Heart left ventricle (tissue), 16 donors: ENCODE measurements at regions not wholly inside any gene's neighbourhood (a gene's known extent, or its start where the extent isn't known, plus 50 kb on each side); places are given as distances from the start of the nearest gene placed in this dataset.

Experiments used
- ATAC-seq, 4 donors: fragments of 200-7000 bp; cut with Tn5 transposase; one replicate each; pipeline ENCODE4 v1.9.1; 2020 to 2022; ENCODE audit warnings: moderate library complexity in 4 of 4, mild to moderate bottlenecking in 3 of 4, moderate number of reproducible peaks in 1 of 4
- DNase-seq, 5 donors: peaks; one replicate each; pipeline ENCODE4 v3.0.0-alpha.2; 2020
- H3K27ac ChIP-seq, 12 donors: fragments of 200-600 bp; sonication (generic) in 4 of 12; one replicate each; pipeline versions ENCODE4 v1.5.0 to v1.8.0; 2016 to 2022; ENCODE audit warnings: mild to moderate bottlenecking in 2 of 12
- H3K27me3 ChIP-seq, 9 donors: fragments of 200-600 bp; sonication (generic) in 2 of 9; one replicate each; pipeline versions ENCODE4 v1.5.1 to v1.8.0; 2016 to 2022; ENCODE audit warnings: mild to moderate bottlenecking in 3 of 9
- H3K36me3 ChIP-seq, 9 donors: fragments of 200-600 bp; sonication (generic) in 2 of 9; one replicate each; pipeline versions ENCODE4 v1.5.0 to v1.8.0; 2018 to 2022; ENCODE audit warnings: mild to moderate bottlenecking in 2 of 9
- H3K4me1 ChIP-seq, 12 donors: fragments of 200-600 bp; sonication (generic) in 4 of 12; one replicate each; pipeline versions ENCODE4 v1.5.0 to v1.8.0; 2016 to 2022; ENCODE audit warnings: mild to moderate bottlenecking in 3 of 12
- H3K4me3 ChIP-seq, 12 donors: fragments of 200-600 bp; sonication (generic) in 4 of 12; one replicate each; pipeline versions ENCODE4 v1.5.0 to v1.8.0; 2017 to 2022; ENCODE audit warnings: mild to moderate bottlenecking in 9 of 12, moderate library complexity in 4 of 12
- H3K9me3 ChIP-seq, 12 donors: fragments of 200-600 bp; sonication (generic) in 4 of 12; one replicate each; pipeline versions ENCODE4 v1.5.0 to v1.8.0; 2016 to 2022; ENCODE audit warnings: mild to moderate bottlenecking in 1 of 12
- CTCF ChIP-seq, 12 donors: fragments of 200-600 bp; sonication (generic) in 4 of 12; IDR thresholded peaks; one replicate each; pipeline versions ENCODE4 v1.5.0 to v1.8.0; 2018 to 2022; ENCODE audit warnings: antibody characterized with exemption in 12 of 12, mild to moderate bottlenecking in 5 of 12
- POLR2A ChIP-seq, 2 donors: fragments of 450-650 bp; IDR thresholded peaks; one replicate each; pipeline ENCODE4 v1.6.1; 2017; ENCODE audit warnings: antibody characterized with exemption in 2 of 2, mild to moderate bottlenecking in 2 of 2, moderate library complexity in 2 of 2
- WGBS, 4 donors: extraction: QIAGEN DNeasy Blood & Tissue Kit in 2 of 4; methylation state at CpG; one replicate each; pipeline versions ENCODE4 v1.1.5 to v1.1.7; 2013 to 2018; 5-methylcytosine and 5-hydroxymethylcytosine counted together
- intact Hi-C, 10 donors: fragments of 100-400 bp; cut with DNase I; formaldehyde crosslinking; loops; one replicate each; pipeline versions ENCODE4 v1.11.1 to v1.14.2; 2022
- donor health status: ischemic (EF 13 %, LVEDD 7.1; RV severe dilation, severe dysfunction).
- donor health status: healthy with polysubstance abuse.
- donor health status: DM: no; HTN: yes; CAD: no.
- donor health status: DM: no; HTN: no; CAD: no.
- donor health status: ischemic (EF 25% LVEDD 6.9; RV normal size, moderate dysfunction).
- donor health status: ischemic (EF 25% LVEDD 5.7; RV mildly dilated, moderate dysfunction).
- donor health status: healthy.
- donor health status: DM: yes; HTN: yes; CAD: no.
- donor health status: ischemic (EF 35%, LVEDD 5.7; RV mildly dilated, moderate dysfunction).
- donor health status: nonischemic (EF 11% LVEDD 7.7; RV severe dilation, severe dysfunction).
- donor health status: DM: yes; HTN: yes; CAD: no.
- donor health status: PGD.
- donor health status: ischemic (EF 29% LVEDD 5.4; RV normal size, mild dysfunction).
- donor health status: nonischemic (EF 23%, LVEDD 6.1; RV moderate dilation, normal function).

GRCh38 chr1:108042610-108043009 lies 77.6 kb upstream of the VAV3 start:
- Histone ChIP-seq H3K4me3 (no peak overlapping the region), H3K27me3 (no peaks in the 10 kb centered on the region), H3K9me3 (no peaks in the 10 kb centered on the region), H3K27ac (no peak overlapping the region), H3K36me3 (no peaks in the 10 kb centered on the region), H3K4me1 (peaks cover 0 to 39% (median 0%) of the 10 kb centered on the region in 12 donors)
- intact Hi-C loops, result no loop called here
- DNase-seq, result no peak
- WGBS, 4 donors, result 97 to 100% (median 100%) methylated on average over 1 of the region's 1 CpG
- no peak for ATAC-seq
- TF ChIP-seq POLR2A (IDR thresholded peaks at IDR 0.05) (no peak), CTCF (IDR thresholded peaks at IDR 0.05) (no peak)

GRCh38 chr1:108041360-108042142 lies 76.6 kb upstream of the VAV3 start:
- DNase-seq, result no peak
- Histone ChIP-seq H3K36me3 (no peaks in the 10 kb centered on the region), H3K27me3 (no peaks in the 10 kb centered on the region), H3K4me3 (no peak overlapping the region), H3K4me1 (peaks cover 0 to 39% (median 0%) of the 10 kb centered on the region in 12 donors), H3K9me3 (no peaks in the 10 kb centered on the region), H3K27ac (peak overlapping the region in 1 of 12 donors; percentile 61)
- no peak for TF ChIP-seq CTCF (IDR thresholded peaks at IDR 0.05)
- TF ChIP-seq POLR2A (IDR thresholded peaks at IDR 0.05), result no peak
- WGBS, 4 donors, result 63 to 69% (median 68%) methylated on average over 7 of the region's 7 CpGs
- no peak for ATAC-seq
- intact Hi-C loops, result no loop called here

GRCh38 chr1:108038653-108039236 lies 73.8 kb upstream of the VAV3 start:
- TF ChIP-seq POLR2A (IDR thresholded peaks at IDR 0.05) (no peak), CTCF (IDR thresholded peaks at IDR 0.05) (no peak)
- intact Hi-C loops, result no loop called here
- Histone ChIP-seq H3K27me3 (no peaks in the 10 kb centered on the region), H3K36me3 (no peaks in the 10 kb centered on the region), H3K9me3 (no peaks in the 10 kb centered on the region), H3K4me1 (peaks cover 0 to 29% (median 0%) of the 10 kb centered on the region in 12 donors), H3K4me3 (no peak overlapping the region), H3K27ac (peak overlapping the region in 1 of 12 donors; percentile 68)
- ATAC-seq, result no peak
- 81 to 85% (median 83%) methylated on average over 8 of the region's 8 CpGs for WGBS, 4 donors
- no peak for DNase-seq

GRCh38 chr1:108036796-108037562 lies 72.0 kb upstream of the VAV3 start:
- H3K9me3 ChIP-seq, result no peaks in the 10 kb centered on the region
- ATAC-seq, result no peak
- WGBS, 4 donors, result 94 to 97% (median 96%) methylated on average over 3 of the region's 3 CpGs
- H3K4me1 ChIP-seq, result peaks cover 0 to 20% (median 0%) of the 10 kb centered on the region in 12 donors
- H3K27ac ChIP-seq, result no peak overlapping the region
- H3K36me3 ChIP-seq, result no peaks in the 10 kb centered on the region
- no peak for TF ChIP-seq CTCF (IDR thresholded peaks at IDR 0.05)
- TF ChIP-seq POLR2A (IDR thresholded peaks at IDR 0.05), result no peak
- DNase-seq, result no peak
- no peak overlapping the region for H3K4me3 ChIP-seq
- intact Hi-C loops, result no loop called here
- H3K27me3 ChIP-seq, result no peaks in the 10 kb centered on the region
